Esophagus squamous epithelium (tissue), 5 donors: ENCODE measurements at regions not wholly inside any gene's neighbourhood (a gene's known extent, or its start where the extent isn't known, plus 50 kb on each side); places are given as distances from the start of the nearest gene placed in this dataset.

ENCODE experiments used
- DNase-seq: peaks from one replicate; lab custom pipeline; 2025; lab: John Stamatoyannopoulos, UW
- H3K27ac ChIP-seq, 4 donors: fragments of 200-600 bp; sonication (generic); one replicate each; pipeline ENCODE4 v1.5.1; 2016 to 2019; ENCODE audit warnings: mild to moderate bottlenecking in 1 of 4
- H3K27me3 ChIP-seq, 4 donors: fragments of 200-600 bp; sonication (generic); 1 replicate in 3 of 4; 2 replicates in 1 of 4; pipeline versions ENCODE4 v1.5.1 to v1.6.0; 2017 to 2021; ENCODE audit warnings: antibody characterized with exemption in 1 of 4
- H3K36me3 ChIP-seq, 3 donors: fragments of 200-600 bp; sonication (generic); one replicate each; pipeline ENCODE4 v1.5.1; 2016 to 2019
- H3K4me1 ChIP-seq, 3 donors: fragments of 200-600 bp; sonication (generic); one replicate each; pipeline ENCODE4 v1.5.1; 2017 to 2019
- H3K4me3 ChIP-seq, 4 donors: fragments of 200-600 bp; sonication (generic); 1 replicate in 3 of 4; 2 replicates in 1 of 4; pipeline ENCODE4 v1.5.1; 2016 to 2019; ENCODE audit warnings: mild to moderate bottlenecking in 2 of 4, moderate library complexity in 1 of 4
- H3K9me3 ChIP-seq, 3 donors: fragments of 200-600 bp; sonication (generic); one replicate each; pipeline ENCODE4 v1.5.1; 2016 to 2019
- POLR2A ChIP-seq, 4 donors: fragments of 450-650 bp; IDR thresholded peaks; one replicate each; pipeline ENCODE4 v1.6.1; 2017; ENCODE audit warnings: antibody characterized with exemption in 4 of 4, mild to moderate bottlenecking in 4 of 4, moderate library complexity in 3 of 4
- WGBS, 2 donors: methylation state at CpG; one replicate each; pipeline ENCODE4 v1.1.5; 2018; 5-methylcytosine and 5-hydroxymethylcytosine counted together
- intact Hi-C: fragments of 100-400 bp; cut with DNase I; formaldehyde crosslinking; loops from one replicate; pipeline ENCODE4 v1.15.0; 2022
- TF ChIP-seq, protein P1 (sequence below), 6 experiments: fragments of 450-650 bp in 4 of 6; fragments of 200-600 bp in 2 of 6; sonication (generic) in 2 of 6; IDR thresholded peaks; one replicate each; pipeline ENCODE4 v1.5.1; 2016 to 2019; ENCODE audit warnings: antibody characterized with exemption in 6 of 6, mild to moderate bottlenecking in 4 of 6, moderate library complexity in 4 of 6
- donor health status: DM: yes; HTN: yes; CAD: no.

GRCh38 chr2:188235364-188235763, 56.3 kb upstream of the GULP1 start:
- WGBS, 2 donors: 75 to 81% methylated on average over 4 to 5 of the region's 5 CpGs
- TF ChIP-seq, protein P1, sequence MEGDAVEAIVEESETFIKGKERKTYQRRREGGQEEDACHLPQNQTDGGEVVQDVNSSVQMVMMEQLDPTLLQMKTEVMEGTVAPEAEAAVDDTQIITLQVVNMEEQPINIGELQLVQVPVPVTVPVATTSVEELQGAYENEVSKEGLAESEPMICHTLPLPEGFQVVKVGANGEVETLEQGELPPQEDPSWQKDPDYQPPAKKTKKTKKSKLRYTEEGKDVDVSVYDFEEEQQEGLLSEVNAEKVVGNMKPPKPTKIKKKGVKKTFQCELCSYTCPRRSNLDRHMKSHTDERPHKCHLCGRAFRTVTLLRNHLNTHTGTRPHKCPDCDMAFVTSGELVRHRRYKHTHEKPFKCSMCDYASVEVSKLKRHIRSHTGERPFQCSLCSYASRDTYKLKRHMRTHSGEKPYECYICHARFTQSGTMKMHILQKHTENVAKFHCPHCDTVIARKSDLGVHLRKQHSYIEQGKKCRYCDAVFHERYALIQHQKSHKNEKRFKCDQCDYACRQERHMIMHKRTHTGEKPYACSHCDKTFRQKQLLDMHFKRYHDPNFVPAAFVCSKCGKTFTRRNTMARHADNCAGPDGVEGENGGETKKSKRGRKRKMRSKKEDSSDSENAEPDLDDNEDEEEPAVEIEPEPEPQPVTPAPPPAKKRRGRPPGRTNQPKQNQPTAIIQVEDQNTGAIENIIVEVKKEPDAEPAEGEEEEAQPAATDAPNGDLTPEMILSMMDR (IDR thresholded peaks at IDR 0.05): no peak
- no peak for TF ChIP-seq POLR2A (IDR thresholded peaks at IDR 0.05)
- no peaks in the 10 kb centered on the region for H3K36me3 ChIP-seq
- no peaks in the 10 kb centered on the region for H3K9me3 ChIP-seq
- H3K27ac ChIP-seq: no peak overlapping the region
- no peak for DNase-seq
- intact Hi-C loops: no loop called here
- no peaks in the 10 kb centered on the region for H3K4me1 ChIP-seq
- H3K4me3 ChIP-seq: no peak overlapping the region
- H3K27me3 ChIP-seq: no peaks in the 10 kb centered on the region

DNA sequence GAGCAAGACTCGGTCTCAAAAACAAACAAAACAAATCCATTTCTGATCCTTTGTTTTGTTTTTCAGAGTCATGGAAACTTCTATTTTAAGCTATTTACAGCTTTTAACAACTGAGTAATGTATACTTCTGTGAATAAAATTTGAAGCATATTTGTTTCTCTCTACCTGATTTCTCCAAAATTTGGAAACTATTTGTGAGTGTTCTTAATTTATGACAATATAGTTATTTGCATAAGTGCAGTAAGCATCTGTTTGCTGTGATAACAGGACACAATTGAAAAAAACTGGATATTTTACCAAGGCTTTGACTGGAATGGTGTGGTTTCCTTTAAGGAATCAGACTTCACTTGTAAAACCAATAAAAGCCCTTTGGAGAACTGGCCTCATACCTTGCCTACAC, 53.3 kb upstream of the GULP1 start:
- TF ChIP-seq POLR2A (IDR thresholded peaks at IDR 0.05): no peak
- TF ChIP-seq, protein P1 (IDR thresholded peaks at IDR 0.05): no peak
- intact Hi-C loops: no loop called here
- Histone ChIP-seq H3K4me3 (no peak overlapping the region), H3K4me1 (no peaks in the 10 kb centered on the region), H3K27me3 (no peaks in the 10 kb centered on the region), H3K36me3 (no peaks in the 10 kb centered on the region), H3K27ac (no peak overlapping the region), H3K9me3 (no peaks in the 10 kb centered on the region)
- DNase-seq: no peak
- WGBS, 2 donors: 0 to 10% methylated on average over 1 of the region's 1 CpG
